Ascending aorta (tissue), 2 donors: ENCODE measurements at regions not wholly inside any gene's neighbourhood (a gene's known extent, or its start where the extent isn't known, plus 50 kb on each side); places are given as distances from the start of the nearest gene placed in this dataset.

ENCODE experiments used
- DNase-seq, 2 donors: peaks; one replicate each; pipeline ENCODE4 v3.0.0-alpha.2; 2019; ENCODE audit warnings: low spot score in 2 of 2
- H3K27ac ChIP-seq, 2 donors: fragments of 200-600 bp; sonication (generic); one replicate each; pipeline ENCODE4 v1.5.1; 2016 to 2017; ENCODE audit warnings: mild to moderate bottlenecking in 1 of 2
- H3K27me3 ChIP-seq: fragments of 200-600 bp; sonication (generic); one replicate; pipeline ENCODE4 v1.5.1; 2017
- H3K36me3 ChIP-seq, 2 donors: fragments of 200-600 bp; sonication (generic); one replicate each; pipeline ENCODE4 v1.5.1; 2016
- H3K4me1 ChIP-seq, 2 donors: fragments of 200-600 bp; sonication (generic); one replicate each; pipeline ENCODE4 v1.5.1; 2016 to 2017; ENCODE audit warnings: mild to moderate bottlenecking in 1 of 2
- H3K4me3 ChIP-seq, 2 donors: fragments of 200-600 bp; sonication (generic); one replicate each; pipeline ENCODE4 v1.5.1; 2016 to 2017; ENCODE audit warnings: mild to moderate bottlenecking in 1 of 2
- H3K9me3 ChIP-seq, 2 donors: fragments of 200-600 bp; sonication (generic); one replicate each; pipeline ENCODE4 v1.5.1; 2016
- CTCF ChIP-seq, 3 experiments: fragments of 200-600 bp in 2 of 3; fragments of 450-650 bp in 1 of 3; sonication (generic) in 2 of 3; IDR thresholded peaks; one replicate each; pipeline ENCODE4 v1.5.1; 2016 to 2019; ENCODE audit warnings: antibody characterized with exemption in 3 of 3, mild to moderate bottlenecking in 1 of 3, moderate library complexity in 1 of 3
- intact Hi-C: fragments of 100-400 bp; cut with DNase I; formaldehyde crosslinking; loops from one replicate; pipeline ENCODE4 v1.15.1; 2023

- peaks cover 0 to 13% of the 10 kb centered on the region in 2 donors for H3K4me1 ChIP-seq
- DNase-seq, result no peak
- no peaks in the 10 kb centered on the region for H3K27me3 ChIP-seq
- H3K4me3 ChIP-seq, result no peak overlapping the region
- no peak for TF ChIP-seq CTCF (IDR thresholded peaks at IDR 0.05)
- intact Hi-C loops, result no loop called here
- no peak overlapping the region for H3K27ac ChIP-seq
- no peaks in the 10 kb centered on the region for H3K36me3 ChIP-seq
- H3K9me3 ChIP-seq, result no peaks in the 10 kb centered on the region
Measured at GRCh38 chr10:28812384-28813372, 135.4 kb downstream of the BAMBI start.

- no peak overlapping the region for H3K4me3 ChIP-seq
- H3K4me1 ChIP-seq, result no peaks in the 10 kb centered on the region
- no peak for DNase-seq
- TF ChIP-seq CTCF (IDR thresholded peaks at IDR 0.05), result no peak
- intact Hi-C loops, result no loop called here
- no peaks in the 10 kb centered on the region for H3K9me3 ChIP-seq
- no peaks in the 10 kb centered on the region for H3K36me3 ChIP-seq
- no peaks in the 10 kb centered on the region for H3K27me3 ChIP-seq
- H3K27ac ChIP-seq, result no peak overlapping the region
Measured at GRCh38 chr10:28815681-28816080, 138.4 kb downstream of the BAMBI start.

GRCh38 chr10:28822719-28823464, 145.6 kb downstream of the BAMBI start:
- Histone ChIP-seq H3K4me3 (no peak overlapping the region), H3K4me1 (no peaks in the 10 kb centered on the region), H3K9me3 (no peaks in the 10 kb centered on the region), H3K27me3 (no peaks in the 10 kb centered on the region), H3K36me3 (no peaks in the 10 kb centered on the region), H3K27ac (no peak overlapping the region)
- intact Hi-C loops, result no loop called here
- no peak for DNase-seq
- TF ChIP-seq CTCF (IDR thresholded peaks at IDR 0.05), result no peak

- no peaks in the 10 kb centered on the region for H3K9me3 ChIP-seq
- TF ChIP-seq CTCF (IDR thresholded peaks at IDR 0.05), result no peak
- no peak overlapping the region for H3K27ac ChIP-seq
- no peaks in the 10 kb centered on the region for H3K4me1 ChIP-seq
- no peaks in the 10 kb centered on the region for H3K27me3 ChIP-seq
- no peak for DNase-seq
- H3K36me3 ChIP-seq, result no peaks in the 10 kb centered on the region
- H3K4me3 ChIP-seq, result no peak overlapping the region
- intact Hi-C loops, result no loop called here
Measured at GRCh38 chr10:28823501-28824075, 146.3 kb downstream of the BAMBI start.

GRCh38 chr10:28833313-28833712, 156.0 kb downstream of the BAMBI start:
- H3K36me3 ChIP-seq, result no peaks in the 10 kb centered on the region
- intact Hi-C loops, result no loop called here
- DNase-seq, result no peak
- H3K4me1 ChIP-seq, result no peaks in the 10 kb centered on the region
- no peaks in the 10 kb centered on the region for H3K9me3 ChIP-seq
- no peak for TF ChIP-seq CTCF (IDR thresholded peaks at IDR 0.05)
- H3K4me3 ChIP-seq, result no peak overlapping the region
- no peak overlapping the region for H3K27ac ChIP-seq
- no peaks in the 10 kb centered on the region for H3K27me3 ChIP-seq
